SK-N-SH (cell line): ENCODE measurements at regions not wholly inside any gene's neighbourhood (a gene's known extent, or its start where the extent isn't known, plus 50 kb on each side); places are given as distances from the start of the nearest gene placed in this dataset.

Source experiments
- CHD2 ChIP-seq: fragments of 150-350 bp; IDR thresholded peaks from 2 replicates; pipeline ENCODE4 v1.6.1; 2018; ENCODE audit warnings: low read length; ENCODE audit not compliant: partially characterized antibody
- CTCF ChIP-seq: fragments of 200-600 bp; sonication (generic); IDR thresholded peaks from 2 replicates; pipeline ENCODE4 v1.6.1; 2017; ENCODE audit warnings: antibody characterized with exemption, mild to moderate bottlenecking, moderate library complexity
- EZH2phosphoT487 ChIP-seq: fragments of 200-600 bp; sonication (generic); IDR thresholded peaks from 2 replicates; pipeline ENCODE4 v1.6.1; 2017; ENCODE audit warnings: low read depth, mixed run types, mild to moderate bottlenecking, antibody characterized with exemption, moderate library complexity, borderline replicate concordance
- FOXJ3 ChIP-seq: sonication (generic); formaldehyde crosslinking; IDR thresholded peaks from 2 replicates; pipeline ENCODE4 v1.5.1; 2020; ENCODE audit warnings: mild to moderate bottlenecking, missing genetic modification reagents
- FOXM1 ChIP-seq: IDR thresholded peaks from 2 replicates; pipeline ENCODE4 v1.4.0; 2012; ENCODE audit warnings: low read depth, mild to moderate bottlenecking
- JUND ChIP-seq: IDR thresholded peaks from 2 replicates; pipeline ENCODE4 v1.4.0; 2012
- MEF2A ChIP-seq: IDR thresholded peaks from 2 replicates; pipeline ENCODE4 v1.4.0; 2012; ENCODE audit warnings: low read depth, borderline replicate concordance
- POLR2AphosphoS5 ChIP-seq: IDR thresholded peaks from 2 replicates; pipeline ENCODE4 v1.6.1; 2012; ENCODE audit warnings: low read depth, low read length
- RAD21 ChIP-seq: IDR thresholded peaks from 2 replicates; pipeline ENCODE4 v1.6.1; 2012; ENCODE audit warnings: mild to moderate bottlenecking, low read length
- SIN3A ChIP-seq: IDR thresholded peaks from 2 replicates; pipeline ENCODE4 v1.6.1; 2012; ENCODE audit warnings: low read depth, mild to moderate bottlenecking, low read length, moderate library complexity, borderline replicate concordance
- TAF1 ChIP-seq: IDR thresholded peaks from 2 replicates; pipeline ENCODE4 v1.6.1; 2012; ENCODE audit warnings: low read depth, mild to moderate bottlenecking, low read length, moderate library complexity, borderline replicate concordance
- YY1 ChIP-seq: IDR thresholded peaks from 2 replicates; pipeline ENCODE4 v1.4.0; 2012; ENCODE audit warnings: low read depth, mild to moderate bottlenecking
- TF ChIP-seq, protein P1 (sequence below): IDR thresholded peaks from 2 replicates; pipeline ENCODE4 v1.4.0; 2012; ENCODE audit warnings: low read depth, borderline replicate concordance

DNA sequence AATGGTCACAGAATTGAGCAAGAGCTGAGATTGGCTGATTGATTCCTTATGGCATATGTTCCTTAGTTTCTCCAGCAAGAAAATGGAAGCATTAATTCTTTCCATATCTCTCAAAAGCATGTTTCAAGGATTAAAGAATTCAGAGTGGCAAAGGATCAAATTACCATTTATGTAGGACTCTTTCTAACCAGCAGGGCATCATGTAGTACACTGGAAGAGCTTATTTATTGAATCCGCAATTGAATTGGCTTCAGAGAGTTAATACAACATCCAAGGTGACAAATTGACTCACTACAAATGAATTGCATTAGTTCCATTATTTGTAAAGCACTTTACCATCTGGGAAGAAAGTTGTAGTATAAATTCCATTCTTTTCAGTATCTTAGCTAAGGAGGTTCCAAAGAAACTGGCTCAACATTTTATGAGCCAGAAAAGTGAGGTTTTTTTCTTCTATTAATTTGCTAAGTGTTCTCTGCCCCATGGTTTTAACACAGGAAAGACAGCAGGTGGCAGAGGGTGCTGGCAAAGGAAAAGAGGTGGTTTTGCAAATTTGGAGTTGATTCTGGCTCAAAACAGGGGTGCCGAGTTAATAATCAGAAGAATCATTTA lies 409.9 kb downstream of the MTX2 start:
- no peak for TF ChIP-seq TAF1
- TF ChIP-seq CTCF, result no peak
- TF ChIP-seq POLR2AphosphoS5, result no peak
- TF ChIP-seq FOXJ3 (CRISPR knock-in tag), result no peak
- no peak for TF ChIP-seq FOXM1
- no peak for TF ChIP-seq YY1
- no peak for TF ChIP-seq CHD2
- TF ChIP-seq MEF2A, result no peak
- TF ChIP-seq JUND, result no peak
- no peak for TF ChIP-seq SIN3A
- TF ChIP-seq, protein P1, sequence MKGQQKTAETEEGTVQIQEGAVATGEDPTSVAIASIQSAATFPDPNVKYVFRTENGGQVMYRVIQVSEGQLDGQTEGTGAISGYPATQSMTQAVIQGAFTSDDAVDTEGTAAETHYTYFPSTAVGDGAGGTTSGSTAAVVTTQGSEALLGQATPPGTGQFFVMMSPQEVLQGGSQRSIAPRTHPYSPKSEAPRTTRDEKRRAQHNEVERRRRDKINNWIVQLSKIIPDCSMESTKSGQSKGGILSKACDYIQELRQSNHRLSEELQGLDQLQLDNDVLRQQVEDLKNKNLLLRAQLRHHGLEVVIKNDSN, result no peak
- no peak for TF ChIP-seq EZH2phosphoT487
- no peak for TF ChIP-seq RAD21
